EH (cell line): ENCODE measurements at regions not wholly inside any gene's neighbourhood (a gene's known extent, or its start where the extent isn't known, plus 50 kb on each side); places are given as distances from the start of the nearest gene placed in this dataset.

ENCODE experiments used
- DNase-seq: peaks from one replicate; pipeline ENCODE4 v3.0.0-alpha.2; 2015; ENCODE audit warnings: low read depth

GRCh38 chr12:71071536-71072097, 86.2 kb downstream of the TSPAN8 start:
- DNase-seq: no peak

GRCh38 chr12:71070416-71071128, 87.2 kb downstream of the TSPAN8 start:
- no peak for DNase-seq

GRCh38 chr12:71069311-71069710, 88.5 kb downstream of the TSPAN8 start:
- DNase-seq: no peak

- no peak for DNase-seq
Observed at GRCh38 chr12:71063087-71063486, 94.7 kb downstream of the TSPAN8 start.

- DNase-seq: no peak
Observed at GRCh38 chr12:71061451-71061850, 96.3 kb downstream of the TSPAN8 start.

- DNase-seq: no peak
Observed at GRCh38 chr12:71060426-71060825, 97.4 kb downstream of the TSPAN8 start.

GRCh38 chr12:71057330-71057729, 100.5 kb downstream of the TSPAN8 start:
- no peak for DNase-seq

GRCh38 chr12:71054551-71054950, 103.2 kb downstream of the TSPAN8 start:
- no peak for DNase-seq

GRCh38 chr12:71046215-71046614, 111.6 kb downstream of the TSPAN8 start:
- no peak for DNase-seq

- peak; percentile 2 for DNase-seq
Observed at GRCh38 chr12:71045781-71046180, 112.0 kb downstream of the TSPAN8 start.

- DNase-seq: no peak
Observed at GRCh38 chr12:71041476-71041875, 116.3 kb downstream of the TSPAN8 start.

GRCh38 chr12:71038960-71039359, 118.4 kb upstream of the PTPRR start:
- DNase-seq: no peak

GRCh38 chr12:71036526-71036925, 116.0 kb upstream of the PTPRR start:
- DNase-seq: no peak

GRCh38 chr12:71032933-71033332, 112.4 kb upstream of the PTPRR start:
- no peak for DNase-seq

GRCh38 chr12:71029302-71029701, 108.8 kb upstream of the PTPRR start:
- no peak for DNase-seq

- DNase-seq: no peak
Observed at GRCh38 chr12:71027856-71028255, 107.3 kb upstream of the PTPRR start.

GRCh38 chr12:71024827-71025226, 104.3 kb upstream of the PTPRR start:
- no peak for DNase-seq

GRCh38 chr12:71024281-71024680, 103.7 kb upstream of the PTPRR start:
- no peak for DNase-seq

- no peak for DNase-seq
Observed at GRCh38 chr12:71021491-71021890, 101.0 kb upstream of the PTPRR start.

GRCh38 chr12:71019282-71019831, 98.8 kb upstream of the PTPRR start:
- no peak for DNase-seq

- DNase-seq: no peak
Observed at GRCh38 chr12:71018682-71019081, 98.1 kb upstream of the PTPRR start.

- no peak for DNase-seq
Observed at GRCh38 chr12:71014180-71014785, 93.7 kb upstream of the PTPRR start.

- no peak for DNase-seq
Observed at GRCh38 chr12:71011261-71011660, 90.7 kb upstream of the PTPRR start.
